ENCODE measurements at regions not wholly inside any gene's neighbourhood (a gene's known extent, or its start where the extent isn't known, plus 50 kb on each side); places are given as distances from the start of the nearest gene placed in this dataset.

DNA sequence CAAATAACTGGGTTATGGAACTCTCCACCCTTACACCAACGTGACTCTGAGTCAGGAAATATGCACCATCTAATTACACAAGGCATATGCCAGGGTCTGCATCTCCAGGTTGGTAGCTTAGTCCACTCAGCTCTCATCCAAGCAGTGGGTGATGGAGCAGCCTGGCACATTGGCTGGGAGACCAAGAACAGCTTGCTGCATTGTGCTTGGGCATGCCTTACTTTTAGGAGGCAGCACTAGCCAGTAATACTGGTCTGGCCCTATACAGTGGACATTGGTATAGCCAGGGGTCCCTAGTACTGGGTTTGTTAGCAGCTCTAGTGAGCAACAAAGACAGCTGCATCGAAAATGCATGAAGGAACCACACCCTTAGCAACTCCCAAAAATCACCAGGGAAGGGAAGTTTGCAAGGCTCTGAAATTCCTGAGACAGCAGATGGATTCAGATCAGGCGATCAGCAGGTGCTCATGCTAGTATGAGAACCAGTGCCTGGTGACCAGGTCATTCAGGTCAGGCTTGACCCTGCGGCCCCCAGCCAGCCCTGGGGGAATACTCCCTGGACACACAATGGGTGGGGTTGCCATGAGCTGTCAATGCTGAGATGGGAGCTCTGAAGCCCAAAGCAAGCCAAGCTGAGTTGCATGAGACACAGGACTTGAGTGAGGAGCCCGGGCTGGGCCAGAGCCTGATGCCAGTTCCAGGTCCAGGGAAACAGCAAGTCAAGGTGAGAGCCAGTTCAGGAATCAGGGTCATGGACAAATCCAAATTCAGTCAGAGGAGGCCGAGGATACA lies 217.9 kb upstream of the ZMIZ1 start:
- DNase-seq (ENCODE audit: low spot score) = no peak
- no peak for TF ChIP-seq EZH2 (IDR thresholded peaks at IDR 0.05; ENCODE audit: borderline replicate concordance, low read depth, low read length, poor library complexity, severe bottlenecking)
- TF ChIP-seq, protein P1, sequence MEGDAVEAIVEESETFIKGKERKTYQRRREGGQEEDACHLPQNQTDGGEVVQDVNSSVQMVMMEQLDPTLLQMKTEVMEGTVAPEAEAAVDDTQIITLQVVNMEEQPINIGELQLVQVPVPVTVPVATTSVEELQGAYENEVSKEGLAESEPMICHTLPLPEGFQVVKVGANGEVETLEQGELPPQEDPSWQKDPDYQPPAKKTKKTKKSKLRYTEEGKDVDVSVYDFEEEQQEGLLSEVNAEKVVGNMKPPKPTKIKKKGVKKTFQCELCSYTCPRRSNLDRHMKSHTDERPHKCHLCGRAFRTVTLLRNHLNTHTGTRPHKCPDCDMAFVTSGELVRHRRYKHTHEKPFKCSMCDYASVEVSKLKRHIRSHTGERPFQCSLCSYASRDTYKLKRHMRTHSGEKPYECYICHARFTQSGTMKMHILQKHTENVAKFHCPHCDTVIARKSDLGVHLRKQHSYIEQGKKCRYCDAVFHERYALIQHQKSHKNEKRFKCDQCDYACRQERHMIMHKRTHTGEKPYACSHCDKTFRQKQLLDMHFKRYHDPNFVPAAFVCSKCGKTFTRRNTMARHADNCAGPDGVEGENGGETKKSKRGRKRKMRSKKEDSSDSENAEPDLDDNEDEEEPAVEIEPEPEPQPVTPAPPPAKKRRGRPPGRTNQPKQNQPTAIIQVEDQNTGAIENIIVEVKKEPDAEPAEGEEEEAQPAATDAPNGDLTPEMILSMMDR (conservative IDR thresholded peaks at IDR 0.05; ENCODE audit: low read depth, low read length) = no peak

DNA sequence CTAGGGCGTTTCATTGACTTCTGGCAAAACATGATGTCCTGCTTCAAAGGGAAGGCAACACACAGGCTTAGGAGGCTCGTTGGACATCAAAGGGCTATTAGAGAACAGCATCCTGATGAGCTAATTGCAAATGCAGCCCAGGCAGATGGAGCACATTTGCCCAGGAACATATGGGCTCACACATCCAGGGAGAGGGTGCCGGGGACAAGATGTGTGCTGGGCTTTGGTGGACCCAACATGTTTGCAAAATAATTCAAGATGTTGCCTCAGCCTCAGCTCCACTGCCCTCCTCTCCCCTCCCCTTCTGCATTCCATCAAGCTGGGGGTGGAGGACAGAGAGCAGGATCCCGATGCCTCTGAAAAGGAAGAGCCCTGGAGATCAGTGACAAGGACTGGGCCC lies 217.1 kb upstream of the ZMIZ1 start:
- no peak for DNase-seq (ENCODE audit: low spot score)
- no peak overlapping the region for H3K27ac ChIP-seq (ENCODE audit: low read depth, low read length, poor library complexity, severe bottlenecking)
- no peaks in the 10 kb centered on the region for H3K9me3 ChIP-seq (ENCODE audit: low read depth, low read length, poor library complexity, severe bottlenecking)
- intact Hi-C loops (cut with micrococcal nuclease; ENCODE audit: unreplicated experiment) = no loop called here
- no peaks in the 10 kb centered on the region for H3K36me3 ChIP-seq (ENCODE audit: insufficient read depth, low read length, poor library complexity, severe bottlenecking)
- ChIA-PET POLR2A (ENCODE audit: low non-redundant PET) (no interaction called here), CTCF (no interaction called here)
- TF ChIP-seq, protein P1 (conservative IDR thresholded peaks at IDR 0.05; ENCODE audit: low read depth, low read length) = no peak
- no peak for TF ChIP-seq EZH2 (IDR thresholded peaks at IDR 0.05; ENCODE audit: borderline replicate concordance, low read depth, low read length, poor library complexity, severe bottlenecking)
- BruUV-seq (replicated peaks) = no TSS peak
- no peaks in the 10 kb centered on the region for H3K27me3 ChIP-seq (replicated peaks; ENCODE audit: insufficient read depth, low read depth, low read length, poor library complexity)
- no peaks in the 10 kb centered on the region for H3K4me1 ChIP-seq (ENCODE audit: insufficient read depth, low read length, poor library complexity, severe bottlenecking)
- H3K4me3 ChIP-seq (ENCODE audit: low read depth, low read length, poor library complexity, severe bottlenecking) = no peak overlapping the region

More for the DNA sequence above, 217.9 kb upstream of the ZMIZ1 start:
- Histone ChIP-seq H3K27me3 (replicated peaks; ENCODE audit: insufficient read depth, low read depth, low read length, poor library complexity) (no peaks in the 10 kb centered on the region), H3K27ac (ENCODE audit: low read depth, low read length, poor library complexity, severe bottlenecking) (no peak overlapping the region), H3K4me3 (ENCODE audit: low read depth, low read length, poor library complexity, severe bottlenecking) (no peak overlapping the region), H3K36me3 (ENCODE audit: insufficient read depth, low read length, poor library complexity, severe bottlenecking) (no peaks in the 10 kb centered on the region), H3K9me3 (ENCODE audit: low read depth, low read length, poor library complexity, severe bottlenecking) (no peaks in the 10 kb centered on the region), H3K4me1 (ENCODE audit: insufficient read depth, low read length, poor library complexity, severe bottlenecking) (no peaks in the 10 kb centered on the region)
- ChIA-PET POLR2A (ENCODE audit: low non-redundant PET) (no interaction called here), CTCF (no interaction called here)
- intact Hi-C loops (cut with micrococcal nuclease; ENCODE audit: unreplicated experiment) = no loop called here
- no TSS peak for BruUV-seq (replicated peaks)

DNA sequence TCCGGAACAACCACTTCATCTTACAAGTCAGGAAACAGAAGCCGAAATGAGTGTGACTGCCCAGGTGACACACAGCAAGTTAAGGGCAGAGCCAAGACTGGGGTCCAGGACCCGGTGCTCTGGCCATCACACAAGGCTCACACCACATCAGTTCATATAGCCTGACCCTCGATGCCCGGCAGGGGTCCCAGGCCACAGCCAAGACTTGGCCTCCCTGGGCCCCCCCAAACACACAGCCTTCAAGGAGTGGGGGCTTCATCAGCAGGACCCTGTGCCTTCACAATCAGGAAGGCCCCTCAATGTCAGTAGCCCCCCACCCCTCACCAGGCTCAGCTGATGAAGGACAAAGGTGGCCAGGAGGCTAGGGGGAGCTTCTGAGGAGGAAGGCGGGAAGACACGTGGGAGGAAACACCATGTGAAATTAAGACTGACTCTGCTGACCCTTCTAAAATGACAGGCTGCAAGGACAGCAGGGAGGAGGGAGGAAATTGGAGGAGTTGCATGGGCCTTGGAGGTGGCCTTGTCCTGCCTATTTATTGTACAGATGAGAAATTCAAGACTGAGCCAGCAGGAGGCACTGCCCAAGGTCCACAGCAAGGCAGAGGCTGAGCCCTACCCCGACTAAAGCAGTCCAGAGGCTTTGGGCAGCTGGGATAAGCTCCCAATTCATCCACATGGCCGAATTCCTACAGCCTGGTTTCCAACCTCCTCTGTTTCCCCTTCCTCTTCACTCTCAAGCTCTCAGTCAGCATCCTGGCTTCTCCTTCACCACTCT lies 216.1 kb upstream of the ZMIZ1 start:
- Histone ChIP-seq H3K27ac (ENCODE audit: low read depth, low read length, poor library complexity, severe bottlenecking) (no peak overlapping the region), H3K36me3 (ENCODE audit: insufficient read depth, low read length, poor library complexity, severe bottlenecking) (no peaks in the 10 kb centered on the region), H3K27me3 (replicated peaks; ENCODE audit: insufficient read depth, low read depth, low read length, poor library complexity) (no peaks in the 10 kb centered on the region), H3K4me3 (ENCODE audit: low read depth, low read length, poor library complexity, severe bottlenecking) (no peak overlapping the region), H3K4me1 (ENCODE audit: insufficient read depth, low read length, poor library complexity, severe bottlenecking) (no peaks in the 10 kb centered on the region), H3K9me3 (ENCODE audit: low read depth, low read length, poor library complexity, severe bottlenecking) (no peaks in the 10 kb centered on the region)
- POLR2A ChIA-PET (ENCODE audit: low non-redundant PET) = no interaction called here
- CTCF ChIA-PET = interaction anchor here (0.7 kb wide), 1 partner anchor 98 kb away, joined by 6 read pairs; no protein-coding TSS in a partner anchor
- BruUV-seq (replicated peaks) = no TSS peak
- DNase-seq (ENCODE audit: low spot score) = peak; percentile 9
- no peak for TF ChIP-seq EZH2 (IDR thresholded peaks at IDR 0.05; ENCODE audit: borderline replicate concordance, low read depth, low read length, poor library complexity, severe bottlenecking)
- TF ChIP-seq, protein P1 (conservative IDR thresholded peaks at IDR 0.05; ENCODE audit: low read depth, low read length) = peak; percentile 42; the same call in 1 of the 2 replicates
- intact Hi-C loops (cut with micrococcal nuclease; ENCODE audit: unreplicated experiment) = no loop called here
